H1 (cell line): ENCODE measurements at regions not wholly inside any gene's neighbourhood (a gene's known extent, or its start where the extent isn't known, plus 50 kb on each side); places are given as distances from the start of the nearest gene placed in this dataset.

Source experiments
- ASH2L ChIP-seq: fragments of 200-600, 300-600 bp; sonication (generic); IDR thresholded peaks from one replicate; pipeline ENCODE4 v1.7.1; 2017; ENCODE audit warnings: low read length
- CBX5 ChIP-seq: fragments of 300-800, 300-1000 bp; sonication (generic); IDR thresholded peaks from 2 replicates; pipeline ENCODE4 v1.7.1; 2016; ENCODE audit warnings: antibody characterized with exemption, low read length, low read depth
- CEBPB ChIP-seq: IDR thresholded peaks from 2 replicates; pipeline ENCODE4 v1.6.1; 2012; ENCODE audit warnings: low read depth, low read length
- FOSL1 ChIP-seq: IDR thresholded peaks from 2 replicates; pipeline ENCODE4 v1.6.1; 2011; ENCODE audit warnings: mild to moderate bottlenecking, low read depth, low read length, moderate library complexity; ENCODE audit not compliant: insufficient read depth
- KDM1A ChIP-seq: fragments of 200-600, 300-600 bp; sonication (generic); IDR thresholded peaks from 2 replicates; pipeline ENCODE4 v1.7.1; 2016; ENCODE audit warnings: mild to moderate bottlenecking, low read length, borderline replicate concordance
- NRF1 ChIP-seq: IDR thresholded peaks from 2 replicates; pipeline ENCODE4 v1.6.1; 2011; ENCODE audit warnings: mild to moderate bottlenecking, low read depth, low read length, improper control_type of control experiment
- TEAD4 ChIP-seq: IDR thresholded peaks from 2 replicates; pipeline ENCODE4 v1.6.1; 2012; ENCODE audit warnings: low read depth, low read length, inconsistent platforms, mixed read lengths
- TF ChIP-seq, protein P1 (sequence below): fragments of 300-600 bp; sonication (generic); IDR thresholded peaks from 2 replicates; pipeline ENCODE4 v1.7.1; 2012; ENCODE audit warnings: low read length, moderate library complexity, mild to moderate bottlenecking, inconsistent platforms; ENCODE audit not compliant: insufficient replicate concordance
- TF ChIP-seq, protein P2 (sequence below), 3 experiments: IDR thresholded peaks; 1 replicate in 2 of 3; 2 replicates in 1 of 3; pipeline versions ENCODE4 v1.5.1 to v1.6.1; 2011; ENCODE audit warnings: low read length in 3 of 3, mild to moderate bottlenecking in 3 of 3, inconsistent platforms in 2 of 3, low read depth in 1 of 3, moderate library complexity in 1 of 3; ENCODE audit not compliant: insufficient read depth in 1 of 3; ENCODE audit errors: control extremely low read depth in 1 of 3

DNA sequence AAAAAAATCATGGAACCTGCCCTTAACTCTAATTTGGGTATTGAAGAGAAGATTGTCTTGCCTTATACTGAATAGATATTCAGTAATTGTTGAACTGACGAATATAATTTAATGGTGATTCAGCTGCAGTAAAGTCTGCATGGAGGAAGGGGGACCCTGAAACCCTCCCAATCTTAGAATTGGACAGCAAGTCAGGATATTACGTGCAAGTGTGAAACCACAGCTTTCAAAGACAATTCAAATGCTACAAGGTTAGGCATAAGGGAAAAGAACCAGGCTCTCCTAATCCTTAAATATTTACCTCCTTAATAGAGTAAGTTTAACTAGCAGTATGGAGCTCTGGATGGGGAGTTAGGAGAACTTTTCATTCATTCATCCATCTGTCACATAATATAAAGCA, 226.9 kb upstream of the TNP1 start (continued):
- TF ChIP-seq, protein P1, sequence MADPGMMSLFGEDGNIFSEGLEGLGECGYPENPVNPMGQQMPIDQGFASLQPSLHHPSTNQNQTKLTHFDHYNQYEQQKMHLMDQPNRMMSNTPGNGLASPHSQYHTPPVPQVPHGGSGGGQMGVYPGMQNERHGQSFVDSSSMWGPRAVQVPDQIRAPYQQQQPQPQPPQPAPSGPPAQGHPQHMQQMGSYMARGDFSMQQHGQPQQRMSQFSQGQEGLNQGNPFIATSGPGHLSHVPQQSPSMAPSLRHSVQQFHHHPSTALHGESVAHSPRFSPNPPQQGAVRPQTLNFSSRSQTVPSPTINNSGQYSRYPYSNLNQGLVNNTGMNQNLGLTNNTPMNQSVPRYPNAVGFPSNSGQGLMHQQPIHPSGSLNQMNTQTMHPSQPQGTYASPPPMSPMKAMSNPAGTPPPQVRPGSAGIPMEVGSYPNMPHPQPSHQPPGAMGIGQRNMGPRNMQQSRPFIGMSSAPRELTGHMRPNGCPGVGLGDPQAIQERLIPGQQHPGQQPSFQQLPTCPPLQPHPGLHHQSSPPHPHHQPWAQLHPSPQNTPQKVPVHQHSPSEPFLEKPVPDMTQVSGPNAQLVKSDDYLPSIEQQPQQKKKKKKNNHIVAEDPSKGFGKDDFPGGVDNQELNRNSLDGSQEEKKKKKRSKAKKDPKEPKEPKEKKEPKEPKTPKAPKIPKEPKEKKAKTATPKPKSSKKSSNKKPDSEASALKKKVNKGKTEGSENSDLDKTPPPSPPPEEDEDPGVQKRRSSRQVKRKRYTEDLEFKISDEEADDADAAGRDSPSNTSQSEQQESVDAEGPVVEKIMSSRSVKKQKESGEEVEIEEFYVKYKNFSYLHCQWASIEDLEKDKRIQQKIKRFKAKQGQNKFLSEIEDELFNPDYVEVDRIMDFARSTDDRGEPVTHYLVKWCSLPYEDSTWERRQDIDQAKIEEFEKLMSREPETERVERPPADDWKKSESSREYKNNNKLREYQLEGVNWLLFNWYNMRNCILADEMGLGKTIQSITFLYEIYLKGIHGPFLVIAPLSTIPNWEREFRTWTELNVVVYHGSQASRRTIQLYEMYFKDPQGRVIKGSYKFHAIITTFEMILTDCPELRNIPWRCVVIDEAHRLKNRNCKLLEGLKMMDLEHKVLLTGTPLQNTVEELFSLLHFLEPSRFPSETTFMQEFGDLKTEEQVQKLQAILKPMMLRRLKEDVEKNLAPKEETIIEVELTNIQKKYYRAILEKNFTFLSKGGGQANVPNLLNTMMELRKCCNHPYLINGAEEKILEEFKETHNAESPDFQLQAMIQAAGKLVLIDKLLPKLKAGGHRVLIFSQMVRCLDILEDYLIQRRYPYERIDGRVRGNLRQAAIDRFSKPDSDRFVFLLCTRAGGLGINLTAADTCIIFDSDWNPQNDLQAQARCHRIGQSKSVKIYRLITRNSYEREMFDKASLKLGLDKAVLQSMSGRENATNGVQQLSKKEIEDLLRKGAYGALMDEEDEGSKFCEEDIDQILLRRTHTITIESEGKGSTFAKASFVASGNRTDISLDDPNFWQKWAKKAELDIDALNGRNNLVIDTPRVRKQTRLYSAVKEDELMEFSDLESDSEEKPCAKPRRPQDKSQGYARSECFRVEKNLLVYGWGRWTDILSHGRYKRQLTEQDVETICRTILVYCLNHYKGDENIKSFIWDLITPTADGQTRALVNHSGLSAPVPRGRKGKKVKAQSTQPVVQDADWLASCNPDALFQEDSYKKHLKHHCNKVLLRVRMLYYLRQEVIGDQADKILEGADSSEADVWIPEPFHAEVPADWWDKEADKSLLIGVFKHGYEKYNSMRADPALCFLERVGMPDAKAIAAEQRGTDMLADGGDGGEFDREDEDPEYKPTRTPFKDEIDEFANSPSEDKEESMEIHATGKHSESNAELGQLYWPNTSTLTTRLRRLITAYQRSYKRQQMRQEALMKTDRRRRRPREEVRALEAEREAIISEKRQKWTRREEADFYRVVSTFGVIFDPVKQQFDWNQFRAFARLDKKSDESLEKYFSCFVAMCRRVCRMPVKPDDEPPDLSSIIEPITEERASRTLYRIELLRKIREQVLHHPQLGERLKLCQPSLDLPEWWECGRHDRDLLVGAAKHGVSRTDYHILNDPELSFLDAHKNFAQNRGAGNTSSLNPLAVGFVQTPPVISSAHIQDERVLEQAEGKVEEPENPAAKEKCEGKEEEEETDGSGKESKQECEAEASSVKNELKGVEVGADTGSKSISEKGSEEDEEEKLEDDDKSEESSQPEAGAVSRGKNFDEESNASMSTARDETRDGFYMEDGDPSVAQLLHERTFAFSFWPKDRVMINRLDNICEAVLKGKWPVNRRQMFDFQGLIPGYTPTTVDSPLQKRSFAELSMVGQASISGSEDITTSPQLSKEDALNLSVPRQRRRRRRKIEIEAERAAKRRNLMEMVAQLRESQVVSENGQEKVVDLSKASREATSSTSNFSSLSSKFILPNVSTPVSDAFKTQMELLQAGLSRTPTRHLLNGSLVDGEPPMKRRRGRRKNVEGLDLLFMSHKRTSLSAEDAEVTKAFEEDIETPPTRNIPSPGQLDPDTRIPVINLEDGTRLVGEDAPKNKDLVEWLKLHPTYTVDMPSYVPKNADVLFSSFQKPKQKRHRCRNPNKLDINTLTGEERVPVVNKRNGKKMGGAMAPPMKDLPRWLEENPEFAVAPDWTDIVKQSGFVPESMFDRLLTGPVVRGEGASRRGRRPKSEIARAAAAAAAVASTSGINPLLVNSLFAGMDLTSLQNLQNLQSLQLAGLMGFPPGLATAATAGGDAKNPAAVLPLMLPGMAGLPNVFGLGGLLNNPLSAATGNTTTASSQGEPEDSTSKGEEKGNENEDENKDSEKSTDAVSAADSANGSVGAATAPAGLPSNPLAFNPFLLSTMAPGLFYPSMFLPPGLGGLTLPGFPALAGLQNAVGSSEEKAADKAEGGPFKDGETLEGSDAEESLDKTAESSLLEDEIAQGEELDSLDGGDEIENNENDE: no peak
- TF ChIP-seq CBX5: no peak
- TF ChIP-seq TEAD4: no peak
- TF ChIP-seq ASH2L: no peak
- TF ChIP-seq NRF1: no peak
- no peak for TF ChIP-seq KDM1A
- no peak for TF ChIP-seq CEBPB
- TF ChIP-seq, protein P2, sequence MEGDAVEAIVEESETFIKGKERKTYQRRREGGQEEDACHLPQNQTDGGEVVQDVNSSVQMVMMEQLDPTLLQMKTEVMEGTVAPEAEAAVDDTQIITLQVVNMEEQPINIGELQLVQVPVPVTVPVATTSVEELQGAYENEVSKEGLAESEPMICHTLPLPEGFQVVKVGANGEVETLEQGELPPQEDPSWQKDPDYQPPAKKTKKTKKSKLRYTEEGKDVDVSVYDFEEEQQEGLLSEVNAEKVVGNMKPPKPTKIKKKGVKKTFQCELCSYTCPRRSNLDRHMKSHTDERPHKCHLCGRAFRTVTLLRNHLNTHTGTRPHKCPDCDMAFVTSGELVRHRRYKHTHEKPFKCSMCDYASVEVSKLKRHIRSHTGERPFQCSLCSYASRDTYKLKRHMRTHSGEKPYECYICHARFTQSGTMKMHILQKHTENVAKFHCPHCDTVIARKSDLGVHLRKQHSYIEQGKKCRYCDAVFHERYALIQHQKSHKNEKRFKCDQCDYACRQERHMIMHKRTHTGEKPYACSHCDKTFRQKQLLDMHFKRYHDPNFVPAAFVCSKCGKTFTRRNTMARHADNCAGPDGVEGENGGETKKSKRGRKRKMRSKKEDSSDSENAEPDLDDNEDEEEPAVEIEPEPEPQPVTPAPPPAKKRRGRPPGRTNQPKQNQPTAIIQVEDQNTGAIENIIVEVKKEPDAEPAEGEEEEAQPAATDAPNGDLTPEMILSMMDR (IDR thresholded peaks at IDR 0.05; ENCODE audit: control extremely low read depth in 1 of 3, insufficient read depth in 1 of 3, low read depth in 1 of 3, low read length in 3 of 3): no peak
- no peak for TF ChIP-seq FOSL1
